HUDEP-2 (cell line): ENCODE measurements at regions not wholly inside any gene's neighbourhood (a gene's known extent, or its start where the extent isn't known, plus 50 kb on each side); places are given as distances from the start of the nearest gene placed in this dataset.
"Not testable (repeated sequence)": the region's sequence is repeated elsewhere in the genome, so short reads cannot be mapped to it uniquely, and the experiment has no call there.

Source experiments
- DNase-seq, 76 experiments: peaks; one replicate each; lab custom pipeline; 2025; ENCODE audit not compliant: unreplicated experiment in 76 of 76; lab: John Stamatoyannopoulos, UW

- no peak for DNase-seq
Observed at GRCh38 chr11:19628018-19628417, 84.6 kb upstream of the NAV2 start.

GRCh38 chr11:19627566-19627965, 85.1 kb upstream of the NAV2 start:
- DNase-seq, result no peak

GRCh38 chr11:19625438-19625837, 87.2 kb upstream of the NAV2 start:
- no peak for DNase-seq

- DNase-seq, result no peak
Observed at GRCh38 chr11:19617696-19618523, 94.7 kb upstream of the NAV2 start.

GRCh38 chr11:19615341-19616183, 97.1 kb upstream of the NAV2 start:
- DNase-seq, result no peak

GRCh38 chr11:19614370-19614940, 98.2 kb upstream of the NAV2 start:
- no peak for DNase-seq

GRCh38 chr11:19612025-19612424, 100.6 kb upstream of the NAV2 start:
- DNase-seq, result not testable (repeated sequence)

DNA sequence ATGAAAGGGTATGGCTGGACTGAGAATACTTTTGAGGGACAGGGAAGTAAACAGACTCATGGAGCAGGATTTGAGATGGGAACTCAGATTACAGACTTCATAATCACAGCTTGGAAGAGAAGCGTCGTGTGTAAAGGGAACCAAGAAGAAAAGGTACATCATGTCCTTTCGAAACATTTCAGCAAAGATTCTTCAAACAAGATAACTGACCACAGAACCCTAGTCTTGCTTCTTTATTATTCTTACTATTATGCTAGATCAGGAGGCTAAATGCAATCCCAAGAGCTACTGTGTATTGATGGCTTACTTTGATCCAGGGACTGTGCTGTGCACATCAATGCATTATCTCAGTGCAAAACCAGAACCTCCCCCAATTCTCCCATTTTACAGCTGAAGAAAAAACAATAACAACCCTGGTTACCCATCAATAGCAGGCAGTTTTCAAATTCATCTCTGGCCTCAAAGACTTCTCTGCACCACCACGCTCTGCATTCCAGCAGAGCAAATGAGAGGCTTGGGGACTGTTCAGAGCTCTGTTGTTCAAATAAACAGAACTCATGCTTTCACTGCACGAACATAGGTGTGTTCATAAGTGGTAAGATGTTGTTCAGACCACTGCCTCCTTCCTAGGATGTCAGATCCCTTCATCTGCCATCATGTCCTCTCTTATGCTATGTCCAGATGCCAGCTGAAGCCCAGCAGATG, 104.8 kb upstream of the NAV2 start:
- no peak for DNase-seq

DNA sequence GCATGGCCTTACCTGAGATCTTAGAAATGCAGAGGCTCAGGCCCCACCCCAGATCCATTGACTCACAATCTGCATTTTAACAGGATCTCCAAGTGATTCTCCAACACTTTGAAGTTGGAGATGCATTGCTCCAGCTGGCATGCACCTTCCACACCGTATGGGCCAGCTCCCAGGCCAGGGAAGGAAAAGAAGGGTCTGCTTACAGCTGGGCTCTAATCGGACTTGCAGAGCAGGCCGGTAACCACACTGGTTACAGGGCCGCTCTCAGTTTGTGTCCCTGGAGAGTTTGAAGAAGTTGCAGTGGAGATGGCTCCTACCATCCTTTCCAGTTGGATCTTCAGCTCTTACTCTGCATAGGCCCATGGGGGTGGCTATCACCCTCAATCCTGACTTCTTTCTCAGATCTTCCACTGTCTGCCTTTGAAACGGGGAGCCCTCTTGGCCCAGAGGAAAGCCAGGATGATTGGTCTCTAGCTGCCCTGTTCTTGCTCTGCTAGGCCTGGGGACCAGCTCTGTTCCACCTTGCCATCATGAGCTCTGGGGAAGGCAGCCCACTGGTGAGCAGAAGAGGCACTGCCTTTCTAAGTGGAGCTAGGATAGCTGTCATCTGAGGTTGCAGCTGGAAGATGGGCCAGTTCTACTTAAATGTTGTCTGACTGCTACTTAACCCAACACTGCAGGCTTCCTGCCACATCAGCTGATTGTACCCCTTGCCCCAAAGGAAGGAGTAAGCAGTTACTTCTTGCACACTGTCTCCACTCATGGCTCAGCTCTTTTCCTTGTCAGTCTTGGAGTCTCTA, 105.6 kb upstream of the NAV2 start:
- DNase-seq, result no peak

DNA sequence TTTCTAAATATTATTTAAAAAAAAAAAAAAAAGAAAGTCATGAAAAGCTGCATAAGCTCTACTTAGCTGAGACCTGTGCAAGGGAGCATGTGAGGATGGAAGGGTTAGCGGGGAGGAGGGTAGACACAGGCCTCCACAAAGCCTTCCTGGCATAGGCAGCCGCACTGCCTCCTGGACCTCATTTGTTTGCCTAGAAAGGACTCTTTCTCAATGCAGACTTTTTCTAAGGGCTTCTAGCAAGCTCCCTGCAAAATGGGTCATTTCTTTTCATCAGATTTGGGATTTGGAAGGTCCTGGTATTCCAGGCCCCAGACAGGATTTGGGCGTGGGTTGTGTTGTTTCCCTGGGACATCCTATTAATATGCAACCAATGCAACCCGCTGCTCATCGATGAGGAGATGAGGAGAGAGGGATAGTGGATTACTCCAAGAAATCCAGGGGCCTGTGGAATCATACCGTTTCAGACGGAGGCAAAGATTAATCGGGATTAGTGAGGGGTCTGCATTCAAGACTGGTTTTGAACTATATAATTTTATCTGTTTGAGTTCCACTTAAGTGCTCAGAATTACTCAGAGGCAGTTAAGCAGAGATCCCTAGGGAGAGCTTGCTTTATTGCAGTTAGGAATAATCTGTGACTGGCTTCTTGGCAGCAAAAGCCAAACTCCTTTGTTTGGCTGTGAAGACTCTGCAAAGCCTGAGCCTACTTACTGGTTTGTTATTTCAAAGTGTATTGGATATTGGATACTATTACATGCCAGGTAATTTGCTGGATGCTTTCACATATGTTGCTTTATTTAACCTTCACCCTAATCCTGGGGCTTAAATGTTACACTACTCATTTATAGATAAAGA, 106.9 kb upstream of the NAV2 start:
- no peak for DNase-seq

- no peak for DNase-seq
Observed at GRCh38 chr11:19604679-19605375, 107.8 kb upstream of the NAV2 start.

GRCh38 chr11:19603771-19604170, 108.9 kb upstream of the NAV2 start:
- DNase-seq, result no peak

- no peak for DNase-seq
Observed at GRCh38 chr11:19602891-19603290, 109.7 kb upstream of the NAV2 start.

- DNase-seq, result no peak
Observed at GRCh38 chr11:19602406-19602805, 110.2 kb upstream of the NAV2 start.

DNA sequence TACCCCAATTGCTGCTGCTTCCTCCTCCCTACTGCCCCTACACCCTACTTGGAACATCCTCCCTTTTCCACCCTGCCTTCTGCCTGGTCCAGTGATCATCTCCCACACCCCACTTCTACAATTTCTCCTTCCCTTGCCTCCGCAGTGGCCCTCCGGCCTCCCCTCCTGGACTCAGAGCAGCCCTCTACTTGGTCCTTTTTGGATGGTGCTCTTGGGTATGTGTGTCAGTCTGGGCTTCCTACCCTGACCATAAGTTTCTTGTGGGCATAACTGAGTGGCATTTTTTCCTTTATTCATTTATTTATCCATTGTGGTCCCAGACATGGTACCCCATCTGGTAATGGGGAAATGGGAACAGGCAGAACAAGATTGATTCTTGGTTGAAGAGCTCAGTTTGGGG, 111.4 kb upstream of the NAV2 start:
- no peak for DNase-seq

DNA sequence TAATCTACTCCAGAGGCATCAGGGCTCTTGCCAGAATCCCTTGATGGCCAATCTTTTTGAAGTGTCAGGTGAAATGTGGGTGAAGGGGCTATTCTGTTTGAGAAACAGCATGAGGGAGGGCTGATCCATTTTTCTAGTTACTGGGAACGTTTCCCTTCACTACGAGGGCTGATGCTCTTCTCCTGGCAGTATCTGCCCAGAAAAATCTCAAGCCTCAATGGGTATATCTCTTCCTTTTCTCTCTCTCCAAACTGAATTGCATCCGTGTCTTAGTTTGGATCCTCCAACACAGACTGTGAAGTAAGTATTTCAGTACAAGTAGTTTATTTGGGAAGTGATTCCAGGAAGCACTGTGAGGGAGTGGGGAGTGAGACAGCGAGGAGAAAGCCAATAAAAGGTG, 113.0 kb upstream of the NAV2 start:
- no peak for DNase-seq

GRCh38 chr11:19598876-19599486, 113.7 kb upstream of the NAV2 start:
- no peak for DNase-seq

DNA sequence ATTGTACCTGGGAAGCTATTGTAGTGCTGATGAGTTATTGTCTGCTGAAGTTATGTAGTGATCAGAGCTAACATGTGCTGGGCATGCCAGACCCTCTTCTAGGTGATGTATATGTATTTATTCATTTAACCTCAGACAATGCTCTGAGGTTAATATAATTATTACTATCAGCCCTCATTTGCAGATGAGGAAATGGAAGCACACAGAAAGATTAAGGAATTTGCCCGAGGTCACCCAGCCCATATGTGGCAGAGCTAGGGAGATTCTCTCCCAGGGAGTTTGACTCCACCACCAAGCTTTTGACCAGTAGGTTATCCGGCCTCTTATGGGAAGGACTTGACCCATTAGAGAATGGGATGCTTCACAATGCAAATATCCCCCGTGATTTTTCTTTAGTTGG, 114.2 kb upstream of the NAV2 start:
- no peak for DNase-seq
